HCT116 (cell line): ENCODE measurements at regions not wholly inside any gene's neighbourhood (a gene's known extent, or its start where the extent isn't known, plus 50 kb on each side); places are given as distances from the start of the nearest gene placed in this dataset.

Experiments used
- ATAC-seq: fragments of 200-7000 bp; cut with Tn5 transposase; 2 replicates; pipeline ENCODE4 v1.9.1; 2020; ENCODE audit warnings: mild to moderate bottlenecking, moderate library complexity
- BruUV-seq: library from RNA; stranded (reverse); fragments of 400-500 nt; replicated peaks from 2 replicates; lab custom pipeline; 2021; lab: Mats Ljungman, UMichigan
- CTCF ChIA-PET: fragments of 300-600 bp; sonication (Branson Sonifier 250); formaldehyde crosslinking; loops from one replicate; lab custom pipeline; 2021; ENCODE audit warnings: antibody characterized with exemption; lab: Charles Lee
- POLR2A ChIA-PET: fragments of 300-600, 350-600 bp; sonication (Branson Sonifier 250); formaldehyde crosslinking; loops from one replicate; lab custom pipeline; 2021; ENCODE audit warnings: antibody characterized with exemption; lab: Charles Lee
- RAD21 ChIA-PET, 2 experiments: fragments of 300-600 bp; sonication (Branson Sonifier 250); formaldehyde crosslinking; loops; one replicate each; lab custom pipeline; 2023; ENCODE audit warnings: low total read pairs in 2 of 2; ENCODE audit not compliant: uncharacterized antibody in 2 of 2, unreplicated experiment in 2 of 2, low non-redundant PET in 1 of 2; lab: Charles Lee
- DNase-seq: peaks from one replicate; pipeline ENCODE4 v3.0.0-alpha.2; 2010; ENCODE audit warnings: low read depth, low spot score
- H2AFZ ChIP-seq: fragments of 200-600 bp; shearing (Covaris generic), sonication (generic); 2 replicates; pipeline ENCODE4 v1.6.1; 2017; ENCODE audit warnings: low read depth, mixed run types, mixed read lengths, antibody characterized with exemption, low read length; ENCODE audit not compliant: poor library complexity, severe bottlenecking
- H3K27ac ChIP-seq: 2 replicates; pipeline ENCODE4 v1.5.1; 2012; ENCODE audit warnings: low read depth, low read length
- H3K27me3 ChIP-seq: fragments of 200-600 bp; sonication (generic); 2 replicates; pipeline ENCODE4 v1.6.1; 2016; ENCODE audit warnings: mixed run types, low read length, mixed read lengths; ENCODE audit not compliant: insufficient read depth
- H3K36me3 ChIP-seq, 2 experiments: fragments of 200-500 bp in 1 of 2; fragments of 200-600 bp in 1 of 2; sonication (Bioruptor generic) in 1 of 2; sonication (generic) in 1 of 2; 2 replicates each; pipeline versions ENCODE4 v1.5.1 to v1.6.1; 2014 to 2016; ENCODE audit warnings: low read length in 2 of 2, inconsistent platforms in 1 of 2, mixed read lengths in 1 of 2, mixed run types in 1 of 2; ENCODE audit not compliant: insufficient read depth in 2 of 2, control insufficient read depth in 1 of 2
- H3K4me1 ChIP-seq, 2 experiments: fragments of 200-600 bp in 1 of 2; sonication (generic) in 1 of 2; 2 replicates each; pipeline versions ENCODE4 v1.5.1 to v1.6.1; 2012 to 2017; ENCODE audit warnings: low read length in 2 of 2, inconsistent platforms in 1 of 2, mild to moderate bottlenecking in 1 of 2, mixed read lengths in 1 of 2, mixed run types in 1 of 2, moderate library complexity in 1 of 2; ENCODE audit not compliant: insufficient read depth in 2 of 2, control insufficient read depth in 1 of 2
- H3K4me2 ChIP-seq: fragments of 200-600 bp; sonication (generic); 2 replicates; pipeline ENCODE4 v1.6.1; 2017; ENCODE audit warnings: mixed run types, low read length, mixed read lengths
- H3K4me3 ChIP-seq, 2 experiments: fragments of 200-600 bp in 1 of 2; sonication (generic) in 1 of 2; replicated peaks in 1 of 2; 2 replicates each; pipeline ENCODE4 v1.5.1; 2011 to 2016; ENCODE audit warnings: low read length in 2 of 2, control low read depth in 1 of 2, low read depth in 1 of 2, mild to moderate bottlenecking in 1 of 2, mixed read lengths in 1 of 2, mixed run types in 1 of 2
- H3K79me2 ChIP-seq: fragments of 200-600 bp; sonication (generic); 2 replicates; pipeline ENCODE4 v1.6.1; 2017; ENCODE audit warnings: mild to moderate bottlenecking, mixed run types, low read length, moderate library complexity, mixed read lengths; ENCODE audit not compliant: insufficient read depth
- H3K9ac ChIP-seq: fragments of 200-600 bp; sonication (generic); 2 replicates; pipeline ENCODE4 v1.6.1; 2016; ENCODE audit warnings: low read length, mixed read lengths
- H3K9me2 ChIP-seq: fragments of 200-600 bp; sonication (generic), shearing (Covaris generic); 2 replicates; pipeline ENCODE4 v1.6.1; 2017; ENCODE audit warnings: mixed run types, mild to moderate bottlenecking, moderate library complexity; ENCODE audit not compliant: insufficient read depth
- H3K9me3 ChIP-seq, 2 experiments: fragments of 200-500 bp in 1 of 2; fragments of 200-600 bp in 1 of 2; sonication (Bioruptor generic) in 1 of 2; sonication (generic) in 1 of 2; 2 replicates each; pipeline ENCODE4 v1.6.1; 2014 to 2017; ENCODE audit warnings: low read length in 2 of 2, mixed read lengths in 2 of 2, inconsistent platforms in 1 of 2, low read depth in 1 of 2, mild to moderate bottlenecking in 1 of 2, mixed run types in 1 of 2, moderate library complexity in 1 of 2; ENCODE audit not compliant: control insufficient read depth in 1 of 2, insufficient read depth in 1 of 2
- H4K20me1 ChIP-seq: fragments of 200-600 bp; sonication (generic), shearing (Covaris generic); 2 replicates; pipeline ENCODE4 v1.6.1; 2017; ENCODE audit warnings: mixed run types, mild to moderate bottlenecking, moderate library complexity; ENCODE audit not compliant: insufficient read depth
- CBX3 ChIP-seq: IDR thresholded peaks from 2 replicates; pipeline ENCODE4 v1.6.1; 2012; ENCODE audit warnings: low read depth
- EGR1 ChIP-seq: IDR thresholded peaks from 2 replicates; pipeline ENCODE4 v1.6.1; 2012; ENCODE audit warnings: low read depth
- EZH2 ChIP-seq: fragments of 200-600 bp; sonication (generic); IDR thresholded peaks from 2 replicates; pipeline ENCODE4 v1.6.1; 2017; ENCODE audit warnings: antibody characterized with exemption, mixed run types
- EZH2phosphoT487 ChIP-seq: fragments of 200-600 bp; IDR thresholded peaks from 2 replicates; pipeline ENCODE4 v1.6.1; 2018; ENCODE audit warnings: antibody characterized with exemption, borderline replicate concordance
- FOSL1 ChIP-seq: IDR thresholded peaks from 2 replicates; pipeline ENCODE4 v1.6.1; 2012; ENCODE audit warnings: low read depth
- JUND ChIP-seq: IDR thresholded peaks from 2 replicates; pipeline ENCODE4 v1.6.1; 2012
- POLR2A ChIP-seq: IDR thresholded peaks from 2 replicates; pipeline ENCODE4 v1.7.0; 2011; ENCODE audit warnings: borderline replicate concordance; ENCODE audit not compliant: insufficient read depth, insufficient read length; ENCODE audit errors: extremely low read depth
- POLR2AphosphoS5 ChIP-seq: IDR thresholded peaks from 2 replicates; pipeline ENCODE4 v1.6.1; 2011; ENCODE audit warnings: mild to moderate bottlenecking, low read depth, low read length, moderate library complexity
- SIN3A ChIP-seq: IDR thresholded peaks from 2 replicates; pipeline ENCODE4 v1.6.1; 2012; ENCODE audit warnings: low read depth
- SP1 ChIP-seq: IDR thresholded peaks from 2 replicates; pipeline ENCODE4 v1.6.1; 2012; ENCODE audit warnings: low read depth
- SRF ChIP-seq: IDR thresholded peaks from 2 replicates; pipeline ENCODE4 v1.6.1; 2012; ENCODE audit warnings: low read depth
- TCF7L2 ChIP-seq: IDR thresholded peaks from 2 replicates; pipeline ENCODE4 v1.7.0; 2011; ENCODE audit warnings: borderline replicate concordance, inconsistent platforms; ENCODE audit not compliant: insufficient read depth, insufficient read length; ENCODE audit errors: extremely low read depth
- YY1 ChIP-seq: IDR thresholded peaks from 2 replicates; pipeline ENCODE4 v1.6.1; 2011; ENCODE audit warnings: low read length, low read depth, moderate library complexity, mild to moderate bottlenecking; ENCODE audit not compliant: insufficient replicate concordance; ENCODE audit errors: extremely low read depth
- ZFX ChIP-seq: fragments of 450-650 bp; IDR thresholded peaks from 2 replicates; pipeline ENCODE4 v1.6.1; 2017
- ZNF274 ChIP-seq: fragments of 200-500 bp; sonication (Bioruptor generic); IDR thresholded peaks from 2 replicates; pipeline ENCODE4 v1.6.1; 2014; ENCODE audit warnings: mild to moderate bottlenecking, low read depth, low read length, inconsistent platforms
- intact Hi-C: fragments of 100-400 bp; cut with micrococcal nuclease; formaldehyde crosslinking; loops from 2 replicates; pipeline ENCODE4 v1.10.0; 2022
- TF ChIP-seq, protein P1 (sequence below): IDR thresholded peaks from 2 replicates; pipeline ENCODE4 v1.6.1; 2012; ENCODE audit warnings: low read depth
- TF ChIP-seq, protein P2 (sequence below): IDR thresholded peaks from 2 replicates; pipeline ENCODE4 v1.6.1; 2011; ENCODE audit warnings: mild to moderate bottlenecking, low read length, moderate library complexity; ENCODE audit not compliant: insufficient replicate concordance; ENCODE audit errors: extremely low read depth

DNA sequence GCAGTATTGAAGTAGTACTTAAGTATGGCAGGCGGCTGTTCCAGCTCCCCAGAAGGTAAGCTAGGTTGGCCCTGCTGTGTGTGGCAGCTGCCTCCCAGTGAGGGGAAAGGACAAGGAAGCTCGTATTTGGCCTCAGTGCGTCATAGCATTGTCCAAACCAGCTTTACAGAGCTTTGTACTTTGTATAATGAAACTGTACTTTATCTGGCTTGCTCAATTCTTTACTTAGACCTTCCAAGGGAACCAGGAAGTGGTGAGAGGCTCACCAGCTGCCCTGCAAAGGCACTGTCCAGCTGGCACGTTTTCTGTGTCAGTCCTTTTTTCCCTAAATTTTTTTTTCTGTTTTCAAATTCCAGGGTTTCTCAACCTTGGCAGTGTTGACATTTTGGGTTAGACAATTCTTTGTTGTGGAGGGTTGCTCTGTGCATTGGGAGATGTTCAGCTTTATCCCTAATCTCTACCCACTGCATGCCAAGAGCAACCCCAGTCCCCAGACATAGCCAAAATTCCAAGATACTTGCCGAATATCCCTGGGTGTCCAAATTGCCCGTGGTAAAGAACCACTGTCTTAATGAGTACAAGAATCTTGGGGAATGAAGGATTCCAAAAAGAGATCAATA lies 474.5 kb downstream of the LRRC70 start:
- Histone ChIP-seq H2AFZ (no peak overlapping the region), H4K20me1 (no peaks in the 10 kb centered on the region), H3K79me2 (no peaks in the 10 kb centered on the region), H3K27ac (no peak overlapping the region), H3K4me1 (no peaks in the 10 kb centered on the region), H3K9me2 (no peaks in the 10 kb centered on the region), H3K9ac (no peak overlapping the region), H3K36me3 (no peaks in the 10 kb centered on the region), H3K27me3 (no peaks in the 10 kb centered on the region), H3K9me3 (no peaks in the 10 kb centered on the region; a peak in 1 of 4 replicates), H3K4me2 (no peak overlapping the region), H3K4me3 (no peak overlapping the region)
- RAD21 ChIA-PET: no interaction called here
- DNase-seq (no peak), ATAC-seq (no peak)
- no TSS peak for BruUV-seq
- CTCF ChIA-PET: no interaction called here
- no peak for TF ChIP-seq ZFX
- no peak for TF ChIP-seq SP1
- no peak for TF ChIP-seq SRF
- POLR2A ChIA-PET: no interaction called here
- intact Hi-C loops: no loop called here

DNA sequence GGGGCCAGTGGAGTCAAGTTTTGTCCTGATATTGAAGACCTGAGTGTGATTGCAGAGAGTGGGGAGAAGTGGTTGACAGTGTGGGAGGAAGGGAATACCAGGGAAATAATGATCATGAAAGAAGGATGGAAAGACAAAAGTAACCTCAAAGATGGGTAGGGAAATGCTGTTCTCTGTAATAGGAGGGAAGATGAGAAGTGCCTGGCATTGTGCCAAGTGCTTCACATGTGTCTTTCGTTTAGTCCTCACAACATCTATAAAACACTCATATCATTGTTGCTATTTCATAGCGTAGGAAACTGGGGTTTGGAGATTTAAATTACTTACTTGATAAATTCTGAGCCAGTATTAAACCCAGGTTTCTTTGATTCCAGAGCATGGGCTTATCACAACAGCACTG lies 472.3 kb downstream of the LRRC70 start:
- DNase-seq (no peak), ATAC-seq (no peak)
- no peaks in the 10 kb centered on the region for H3K4me1 ChIP-seq
- H3K9ac ChIP-seq: no peak overlapping the region
- H4K20me1 ChIP-seq: no peaks in the 10 kb centered on the region
- intact Hi-C loops: no loop called here
- no peaks in the 10 kb centered on the region for H3K27me3 ChIP-seq
- no peaks in the 10 kb centered on the region for H3K9me2 ChIP-seq
- no peaks in the 10 kb centered on the region for H3K36me3 ChIP-seq
- CTCF ChIA-PET: no interaction called here
- BruUV-seq: no TSS peak
- H3K27ac ChIP-seq: no peak overlapping the region
- RAD21 ChIA-PET: no interaction called here
- no peak overlapping the region for H3K4me3 ChIP-seq
- H2AFZ ChIP-seq: no peak overlapping the region
- POLR2A ChIA-PET: no interaction called here
- no peak overlapping the region for H3K4me2 ChIP-seq
- H3K79me2 ChIP-seq: no peaks in the 10 kb centered on the region
- peaks cover 0 to 4% of the 10 kb centered on the region in 2 experiments; a peak in 2 of 4 replicates for H3K9me3 ChIP-seq
- TF ChIP-seq FOSL1 (no peak), JUND (no peak), EGR1 (no peak), POLR2AphosphoS5 (no peak), EZH2 (no peak), EZH2phosphoT487 (no peak), ZNF274 (no peak), CBX3 (no peak), YY1 (no peak), SIN3A (no peak), POLR2A (no peak), TCF7L2 (no peak), ZFX (no peak)
- TF ChIP-seq, protein P1, sequence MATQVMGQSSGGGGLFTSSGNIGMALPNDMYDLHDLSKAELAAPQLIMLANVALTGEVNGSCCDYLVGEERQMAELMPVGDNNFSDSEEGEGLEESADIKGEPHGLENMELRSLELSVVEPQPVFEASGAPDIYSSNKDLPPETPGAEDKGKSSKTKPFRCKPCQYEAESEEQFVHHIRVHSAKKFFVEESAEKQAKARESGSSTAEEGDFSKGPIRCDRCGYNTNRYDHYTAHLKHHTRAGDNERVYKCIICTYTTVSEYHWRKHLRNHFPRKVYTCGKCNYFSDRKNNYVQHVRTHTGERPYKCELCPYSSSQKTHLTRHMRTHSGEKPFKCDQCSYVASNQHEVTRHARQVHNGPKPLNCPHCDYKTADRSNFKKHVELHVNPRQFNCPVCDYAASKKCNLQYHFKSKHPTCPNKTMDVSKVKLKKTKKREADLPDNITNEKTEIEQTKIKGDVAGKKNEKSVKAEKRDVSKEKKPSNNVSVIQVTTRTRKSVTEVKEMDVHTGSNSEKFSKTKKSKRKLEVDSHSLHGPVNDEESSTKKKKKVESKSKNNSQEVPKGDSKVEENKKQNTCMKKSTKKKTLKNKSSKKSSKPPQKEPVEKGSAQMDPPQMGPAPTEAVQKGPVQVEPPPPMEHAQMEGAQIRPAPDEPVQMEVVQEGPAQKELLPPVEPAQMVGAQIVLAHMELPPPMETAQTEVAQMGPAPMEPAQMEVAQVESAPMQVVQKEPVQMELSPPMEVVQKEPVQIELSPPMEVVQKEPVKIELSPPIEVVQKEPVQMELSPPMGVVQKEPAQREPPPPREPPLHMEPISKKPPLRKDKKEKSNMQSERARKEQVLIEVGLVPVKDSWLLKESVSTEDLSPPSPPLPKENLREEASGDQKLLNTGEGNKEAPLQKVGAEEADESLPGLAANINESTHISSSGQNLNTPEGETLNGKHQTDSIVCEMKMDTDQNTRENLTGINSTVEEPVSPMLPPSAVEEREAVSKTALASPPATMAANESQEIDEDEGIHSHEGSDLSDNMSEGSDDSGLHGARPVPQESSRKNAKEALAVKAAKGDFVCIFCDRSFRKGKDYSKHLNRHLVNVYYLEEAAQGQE: no peak
- TF ChIP-seq, protein P2, sequence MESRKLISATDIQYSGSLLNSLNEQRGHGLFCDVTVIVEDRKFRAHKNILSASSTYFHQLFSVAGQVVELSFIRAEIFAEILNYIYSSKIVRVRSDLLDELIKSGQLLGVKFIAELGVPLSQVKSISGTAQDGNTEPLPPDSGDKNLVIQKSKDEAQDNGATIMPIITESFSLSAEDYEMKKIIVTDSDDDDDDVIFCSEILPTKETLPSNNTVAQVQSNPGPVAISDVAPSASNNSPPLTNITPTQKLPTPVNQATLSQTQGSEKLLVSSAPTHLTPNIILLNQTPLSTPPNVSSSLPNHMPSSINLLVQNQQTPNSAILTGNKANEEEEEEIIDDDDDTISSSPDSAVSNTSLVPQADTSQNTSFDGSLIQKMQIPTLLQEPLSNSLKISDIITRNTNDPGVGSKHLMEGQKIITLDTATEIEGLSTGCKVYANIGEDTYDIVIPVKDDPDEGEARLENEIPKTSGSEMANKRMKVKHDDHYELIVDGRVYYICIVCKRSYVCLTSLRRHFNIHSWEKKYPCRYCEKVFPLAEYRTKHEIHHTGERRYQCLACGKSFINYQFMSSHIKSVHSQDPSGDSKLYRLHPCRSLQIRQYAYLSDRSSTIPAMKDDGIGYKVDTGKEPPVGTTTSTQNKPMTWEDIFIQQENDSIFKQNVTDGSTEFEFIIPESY: no peak
